AG20443 (cell line): ENCODE measurements at regions not wholly inside any gene's neighbourhood (a gene's known extent, or its start where the extent isn't known, plus 50 kb on each side); places are given as distances from the start of the nearest gene placed in this dataset.

Experiments used
- DNase-seq: peaks from one replicate; pipeline ENCODE4 v3.0.0; 2012; ENCODE audit warnings: low spot score, mixed read lengths

DNA sequence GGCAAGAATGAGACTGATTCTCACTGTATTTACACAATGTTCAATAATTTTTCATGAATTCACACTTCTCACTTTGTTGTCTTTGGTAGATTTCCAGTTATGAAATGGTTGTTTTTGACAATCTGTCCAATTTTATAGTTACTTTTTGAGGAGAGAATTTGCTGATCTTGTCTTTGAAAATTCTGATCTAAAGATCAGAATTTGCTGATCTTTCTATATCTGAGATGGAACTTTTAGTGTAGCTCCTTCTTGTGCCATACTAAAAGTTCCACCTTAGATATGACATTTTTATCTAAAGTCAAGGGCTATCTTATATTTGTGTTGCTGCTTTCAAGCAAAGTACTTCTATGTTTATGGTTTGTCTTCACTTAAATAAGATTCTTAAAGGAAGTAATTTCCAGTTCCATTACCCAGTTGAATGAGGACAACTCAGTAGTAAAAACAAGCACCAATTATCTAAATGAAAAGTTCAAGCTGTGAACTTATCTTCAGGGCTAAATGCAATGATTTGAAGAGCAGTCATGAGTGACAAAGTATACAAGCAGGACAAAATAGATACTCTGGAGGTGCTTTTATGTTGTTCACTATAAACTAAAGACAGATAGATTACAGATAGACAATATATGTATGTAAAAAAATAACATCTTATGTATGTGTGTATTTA, 76.4 kb upstream of the FOXG1 start:
- no peak for DNase-seq

- no peak for DNase-seq
Measured at GRCh38 chr14:28695109-28695508, 71.5 kb upstream of the FOXG1 start.

- DNase-seq, result no peak
Measured at GRCh38 chr14:28701733-28702132, 64.9 kb upstream of the FOXG1 start.

DNA sequence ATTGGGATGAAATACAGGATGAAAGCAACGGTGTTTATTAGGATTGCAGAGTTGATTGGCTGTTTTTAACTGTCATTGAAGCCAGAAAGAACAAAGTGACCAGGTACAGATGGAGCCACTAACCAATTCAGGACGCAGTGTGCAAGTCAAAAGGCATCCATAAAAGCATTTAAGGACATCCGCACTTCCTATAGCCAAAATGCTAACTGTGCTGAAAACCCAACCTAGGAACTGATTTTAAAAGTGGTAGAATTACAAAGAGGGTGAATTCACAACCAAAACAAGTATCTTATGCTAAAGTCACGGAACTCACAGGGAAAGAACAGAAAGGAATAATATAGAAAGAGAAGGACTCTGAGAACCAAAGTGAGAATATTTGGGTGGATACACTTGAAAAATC, 63.1 kb upstream of the FOXG1 start:
- no peak for DNase-seq

DNA sequence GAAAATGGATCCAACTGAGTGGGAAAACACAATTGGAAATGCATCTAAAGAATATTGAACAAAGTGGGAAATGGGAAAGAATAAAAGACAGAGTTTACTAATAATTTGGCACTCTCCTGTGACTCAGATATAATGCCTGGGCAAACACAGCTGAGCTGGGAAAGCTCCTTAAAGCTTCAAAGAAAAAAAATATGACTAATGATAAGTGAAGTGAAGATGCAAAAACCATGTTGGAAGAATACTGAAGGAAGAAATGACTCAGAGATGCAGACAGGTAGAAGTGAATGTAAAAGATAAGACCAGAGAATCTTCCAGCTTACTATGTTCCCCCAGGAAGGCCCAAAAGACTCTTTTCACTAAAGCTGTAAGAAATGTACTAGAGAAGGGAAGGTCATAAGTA, 62.4 kb upstream of the FOXG1 start:
- DNase-seq, result no peak

GRCh38 chr14:28707814-28708213, 58.8 kb upstream of the FOXG1 start:
- no peak for DNase-seq

DNA sequence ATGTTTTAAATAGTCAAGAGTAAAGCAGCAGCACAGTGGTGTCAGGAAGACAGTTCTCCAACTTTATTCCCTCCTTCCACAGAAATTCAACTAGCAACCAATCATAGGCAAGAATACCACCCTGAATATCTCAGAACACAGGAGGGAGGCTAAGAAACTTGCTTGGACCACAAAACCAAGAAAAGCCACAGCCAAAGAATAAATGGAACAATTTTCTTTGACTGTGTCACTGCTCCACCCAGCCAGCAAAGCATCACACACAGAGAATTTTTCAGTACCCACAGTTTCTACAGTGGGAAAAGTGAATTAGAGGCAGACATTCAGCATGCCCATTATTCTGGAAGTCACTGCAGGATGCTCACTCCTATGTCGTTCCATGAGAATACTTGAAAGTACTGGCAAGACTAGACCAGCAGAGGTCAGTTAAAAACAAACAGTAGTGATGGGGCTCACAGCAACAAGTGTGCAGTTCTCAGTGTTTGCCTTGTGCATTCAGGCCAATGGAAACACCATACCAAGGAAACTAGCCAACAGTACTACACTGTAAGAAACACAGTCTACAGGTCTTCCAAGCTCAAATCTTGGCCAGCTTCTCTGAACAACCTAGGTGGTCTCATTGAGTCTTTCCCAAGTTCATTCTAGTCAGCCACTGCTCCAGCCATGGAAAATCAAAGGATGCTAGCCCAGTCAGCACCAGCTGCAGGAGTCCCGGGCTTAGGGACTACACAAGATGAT, 56.8 kb upstream of the FOXG1 start:
- no peak for DNase-seq
